ENCODE measurements at regions not wholly inside any gene's neighbourhood (a gene's known extent, or its start where the extent isn't known, plus 50 kb on each side); places are given as distances from the start of the nearest gene placed in this dataset.

- no peaks in the 10 kb centered on the region for H3K9me3 ChIP-seq (ENCODE audit: severe bottlenecking)
- no peak for ATAC-seq (ENCODE audit: low read depth)
- no peak for TF ChIP-seq CTCF (IDR thresholded peaks at IDR 0.05; ENCODE audit: poor library complexity, severe bottlenecking)
- H3K4me1 ChIP-seq (ENCODE audit: insufficient read depth, poor library complexity, severe bottlenecking): no peaks in the 10 kb centered on the region
- DNase-seq (ENCODE audit: low spot score): no peak
- H3K27me3 ChIP-seq (ENCODE audit: insufficient read depth, poor library complexity, severe bottlenecking): no peaks in the 10 kb centered on the region
- no peak overlapping the region for H3K27ac ChIP-seq (ENCODE audit: poor library complexity, severe bottlenecking)
- no peaks in the 10 kb centered on the region for H3K36me3 ChIP-seq (ENCODE audit: low read depth)
- H3K4me3 ChIP-seq (ENCODE audit: severe bottlenecking): no peak overlapping the region
Observed at GRCh38 chr10:109622566-109622965, 300.7 kb downstream of the XPNPEP1 start.

GRCh38 chr10:109620396-109620795, 302.9 kb downstream of the XPNPEP1 start:
- Histone ChIP-seq H3K4me3 (ENCODE audit: severe bottlenecking) (no peak overlapping the region), H3K27me3 (ENCODE audit: insufficient read depth, poor library complexity, severe bottlenecking) (no peaks in the 10 kb centered on the region), H3K27ac (ENCODE audit: poor library complexity, severe bottlenecking) (no peak overlapping the region), H3K36me3 (ENCODE audit: low read depth) (no peaks in the 10 kb centered on the region), H3K9me3 (ENCODE audit: severe bottlenecking) (no peaks in the 10 kb centered on the region), H3K4me1 (ENCODE audit: insufficient read depth, poor library complexity, severe bottlenecking) (no peaks in the 10 kb centered on the region)
- DNase-seq (ENCODE audit: low spot score): no peak
- no peak for TF ChIP-seq CTCF (IDR thresholded peaks at IDR 0.05; ENCODE audit: poor library complexity, severe bottlenecking)
- no peak for ATAC-seq (ENCODE audit: low read depth)

- no peak for TF ChIP-seq CTCF (IDR thresholded peaks at IDR 0.05; ENCODE audit: poor library complexity, severe bottlenecking)
- H3K9me3 ChIP-seq (ENCODE audit: severe bottlenecking): no peaks in the 10 kb centered on the region
- no peaks in the 10 kb centered on the region for H3K36me3 ChIP-seq (ENCODE audit: low read depth)
- H3K4me1 ChIP-seq (ENCODE audit: insufficient read depth, poor library complexity, severe bottlenecking): no peaks in the 10 kb centered on the region
- H3K4me3 ChIP-seq (ENCODE audit: severe bottlenecking): no peak overlapping the region
- DNase-seq (ENCODE audit: low spot score): no peak
- no peak overlapping the region for H3K27ac ChIP-seq (ENCODE audit: poor library complexity, severe bottlenecking)
- no peaks in the 10 kb centered on the region for H3K27me3 ChIP-seq (ENCODE audit: insufficient read depth, poor library complexity, severe bottlenecking)
- no peak for ATAC-seq (ENCODE audit: low read depth)
Observed at GRCh38 chr10:109619914-109620313, 303.4 kb downstream of the XPNPEP1 start.

GRCh38 chr10:109618748-109619147, 304.6 kb downstream of the XPNPEP1 start:
- TF ChIP-seq CTCF (IDR thresholded peaks at IDR 0.05; ENCODE audit: poor library complexity, severe bottlenecking): no peak
- Histone ChIP-seq H3K9me3 (ENCODE audit: severe bottlenecking) (no peaks in the 10 kb centered on the region), H3K27ac (ENCODE audit: poor library complexity, severe bottlenecking) (no peak overlapping the region), H3K4me3 (ENCODE audit: severe bottlenecking) (no peak overlapping the region), H3K27me3 (ENCODE audit: insufficient read depth, poor library complexity, severe bottlenecking) (no peaks in the 10 kb centered on the region), H3K36me3 (ENCODE audit: low read depth) (no peaks in the 10 kb centered on the region), H3K4me1 (ENCODE audit: insufficient read depth, poor library complexity, severe bottlenecking) (no peaks in the 10 kb centered on the region)
- no peak for ATAC-seq (ENCODE audit: low read depth)
- DNase-seq (ENCODE audit: low spot score): no peak

GRCh38 chr10:109618301-109618700, 305.0 kb downstream of the XPNPEP1 start:
- H3K36me3 ChIP-seq (ENCODE audit: low read depth): no peaks in the 10 kb centered on the region
- TF ChIP-seq CTCF (IDR thresholded peaks at IDR 0.05; ENCODE audit: poor library complexity, severe bottlenecking): no peak

More at GRCh38 chr10:109618301-109618700, 305.0 kb downstream of the XPNPEP1 start:
- Histone ChIP-seq H3K27ac (ENCODE audit: poor library complexity, severe bottlenecking) (no peak overlapping the region), H3K4me3 (ENCODE audit: severe bottlenecking) (no peak overlapping the region), H3K27me3 (ENCODE audit: insufficient read depth, poor library complexity, severe bottlenecking) (no peaks in the 10 kb centered on the region), H3K4me1 (ENCODE audit: insufficient read depth, poor library complexity, severe bottlenecking) (no peaks in the 10 kb centered on the region), H3K9me3 (ENCODE audit: severe bottlenecking) (no peaks in the 10 kb centered on the region)
- ATAC-seq (ENCODE audit: low read depth) (no peak), DNase-seq (ENCODE audit: low spot score) (no peak)
